GM21367 (cell line): ENCODE measurements at regions not wholly inside any gene's neighbourhood (a gene's known extent, or its start where the extent isn't known, plus 50 kb on each side); places are given as distances from the start of the nearest gene placed in this dataset.
"Not testable (repeated sequence)": the region's sequence is repeated elsewhere in the genome, so short reads cannot be mapped to it uniquely, and the experiment has no call there.

ENCODE experiments used
- ATAC-seq: cut with Tn5 transposase; IDR thresholded peaks from one replicate; pipeline ENCODE4 v1.9.1; 2021; ENCODE audit not compliant: unreplicated experiment

- not testable (repeated sequence) for ATAC-seq
Measured at GRCh38 chr13:97774391-97775100, 178.9 kb upstream of the IPO5 start.

- ATAC-seq = no peak
Measured at GRCh38 chr13:97780486-97780885, 173.0 kb upstream of the IPO5 start.

- no peak for ATAC-seq
Measured at GRCh38 chr13:97781891-97782305, 171.6 kb upstream of the IPO5 start.

- no peak for ATAC-seq
Measured at GRCh38 chr13:97786510-97786909, 167.0 kb upstream of the IPO5 start.

- no peak for ATAC-seq
Measured at GRCh38 chr13:97797553-97797952, 155.9 kb upstream of the IPO5 start.

- no peak for ATAC-seq
Measured at GRCh38 chr13:97798171-97798821, 155.2 kb upstream of the IPO5 start.

GRCh38 chr13:97798836-97799235 is 154.6 kb upstream of the IPO5 start:
- no peak for ATAC-seq

GRCh38 chr13:97802213-97802612 is 151.3 kb upstream of the IPO5 start:
- ATAC-seq = no peak

- ATAC-seq = no peak
Measured at GRCh38 chr13:97809576-97809975, 143.9 kb upstream of the IPO5 start.

GRCh38 chr13:97810152-97810551 is 143.3 kb upstream of the IPO5 start:
- no peak for ATAC-seq

GRCh38 chr13:97822377-97822776 is 131.1 kb upstream of the IPO5 start:
- ATAC-seq = no peak

- no peak for ATAC-seq
Measured at GRCh38 chr13:97826421-97827012, 127.0 kb upstream of the IPO5 start.

- no peak for ATAC-seq
Measured at GRCh38 chr13:97834250-97834649, 119.2 kb upstream of the IPO5 start.

- ATAC-seq = no peak
Measured at GRCh38 chr13:97843189-97843588, 110.3 kb upstream of the IPO5 start.

GRCh38 chr13:97844151-97844550 is 109.3 kb upstream of the IPO5 start:
- no peak for ATAC-seq

- peak; percentile 7 for ATAC-seq
Measured at GRCh38 chr13:97848886-97849285, 104.6 kb upstream of the IPO5 start.

- peak; percentile 97 for ATAC-seq
Measured at GRCh38 chr13:97849305-97849704, 104.2 kb upstream of the IPO5 start.

GRCh38 chr13:97851269-97851668 is 102.2 kb upstream of the IPO5 start:
- no peak for ATAC-seq

- ATAC-seq = no peak
Measured at GRCh38 chr13:97852181-97852874, 101.1 kb upstream of the IPO5 start.

GRCh38 chr13:97853550-97853949 is 99.9 kb upstream of the IPO5 start:
- ATAC-seq = no peak

- no peak for ATAC-seq
Measured at GRCh38 chr13:97855570-97856303, 97.7 kb upstream of the IPO5 start.
